ENCODE measurements at regions not wholly inside any gene's neighbourhood (a gene's known extent, or its start where the extent isn't known, plus 50 kb on each side); places are given as distances from the start of the nearest gene placed in this dataset.

DNA sequence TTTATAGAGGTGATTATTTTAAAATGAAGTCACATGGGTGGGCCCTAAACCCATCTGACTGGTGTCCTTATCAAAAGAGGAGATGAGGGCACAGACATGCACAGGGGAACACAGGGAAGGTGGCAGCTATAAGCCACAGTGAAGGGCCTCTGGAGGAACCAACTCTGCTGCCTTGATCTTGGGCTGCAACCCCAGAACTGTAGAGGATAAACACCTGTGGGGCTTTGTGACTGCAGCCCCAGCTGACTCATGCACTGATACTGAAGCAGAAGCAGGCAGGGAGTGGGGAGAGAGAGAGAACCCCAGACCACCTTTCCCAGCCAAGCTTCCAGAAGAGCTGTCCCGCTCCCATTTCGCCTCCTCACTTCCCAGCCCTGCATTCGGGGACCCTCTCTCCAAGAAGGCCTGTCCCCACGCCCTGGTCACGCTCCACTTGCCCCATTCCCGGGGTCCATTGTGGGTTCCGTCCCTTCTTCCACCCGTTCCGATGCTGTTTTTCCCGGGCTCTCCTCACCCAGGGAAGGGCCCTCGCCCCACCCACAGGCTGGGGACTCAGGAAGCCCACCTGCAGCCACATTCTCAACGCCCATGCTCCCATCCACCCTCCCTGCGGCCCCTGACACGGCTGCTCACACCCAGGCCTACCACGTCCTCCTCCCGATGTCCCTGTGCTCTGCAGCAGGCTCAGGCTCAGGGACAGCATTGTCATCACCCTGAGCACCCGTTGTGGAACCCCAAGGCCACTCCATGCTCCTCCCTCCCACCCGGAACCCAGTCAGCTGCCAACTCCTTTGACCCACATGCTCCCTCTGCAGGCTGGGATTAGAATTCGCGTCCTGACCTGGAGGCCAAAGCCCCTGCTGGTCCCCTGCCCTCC is 90.8 kb upstream of the SHANK2 start:
- WGBS, 2 donors, result 72 to 80% methylated on average over 20 of the region's 20 CpGs
- TF ChIP-seq, protein P1, sequence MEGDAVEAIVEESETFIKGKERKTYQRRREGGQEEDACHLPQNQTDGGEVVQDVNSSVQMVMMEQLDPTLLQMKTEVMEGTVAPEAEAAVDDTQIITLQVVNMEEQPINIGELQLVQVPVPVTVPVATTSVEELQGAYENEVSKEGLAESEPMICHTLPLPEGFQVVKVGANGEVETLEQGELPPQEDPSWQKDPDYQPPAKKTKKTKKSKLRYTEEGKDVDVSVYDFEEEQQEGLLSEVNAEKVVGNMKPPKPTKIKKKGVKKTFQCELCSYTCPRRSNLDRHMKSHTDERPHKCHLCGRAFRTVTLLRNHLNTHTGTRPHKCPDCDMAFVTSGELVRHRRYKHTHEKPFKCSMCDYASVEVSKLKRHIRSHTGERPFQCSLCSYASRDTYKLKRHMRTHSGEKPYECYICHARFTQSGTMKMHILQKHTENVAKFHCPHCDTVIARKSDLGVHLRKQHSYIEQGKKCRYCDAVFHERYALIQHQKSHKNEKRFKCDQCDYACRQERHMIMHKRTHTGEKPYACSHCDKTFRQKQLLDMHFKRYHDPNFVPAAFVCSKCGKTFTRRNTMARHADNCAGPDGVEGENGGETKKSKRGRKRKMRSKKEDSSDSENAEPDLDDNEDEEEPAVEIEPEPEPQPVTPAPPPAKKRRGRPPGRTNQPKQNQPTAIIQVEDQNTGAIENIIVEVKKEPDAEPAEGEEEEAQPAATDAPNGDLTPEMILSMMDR (IDR thresholded peaks at IDR 0.05), result no peak
- TF ChIP-seq POLR2A (IDR thresholded peaks at IDR 0.05), result no peak
- H3K4me3 ChIP-seq (ENCODE audit: low read depth, poor library complexity, severe bottlenecking), result no peak overlapping the region
- intact Hi-C loops (cut with DNase I; ENCODE audit: low total_unique reads), result no loop called here
- DNase-seq (ENCODE audit: low spot score in 2 of 2), result no peak

DNA sequence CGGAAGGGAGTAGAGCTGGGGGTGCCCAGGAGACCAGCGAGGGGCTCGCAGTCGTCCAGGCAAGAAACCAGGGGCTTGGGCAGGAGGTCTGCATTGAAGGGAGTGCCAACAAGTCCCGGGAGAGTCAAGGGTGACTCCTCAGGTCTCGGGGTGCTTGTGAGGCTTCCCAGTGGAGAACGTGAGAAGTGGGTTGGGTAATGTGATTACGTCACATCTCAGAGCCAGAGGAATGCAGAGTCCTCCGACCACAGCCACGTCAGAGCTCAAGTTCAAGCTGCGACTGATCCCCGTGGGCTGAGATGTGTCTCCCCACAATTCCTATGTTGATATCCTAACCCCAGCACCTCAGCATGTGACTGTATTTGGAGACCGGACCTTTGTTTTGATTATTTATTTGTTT is 89.7 kb upstream of the SHANK2 start:
- TF ChIP-seq, protein P1 (IDR thresholded peaks at IDR 0.05), result no peak
- no peak for TF ChIP-seq POLR2A (IDR thresholded peaks at IDR 0.05)
- intact Hi-C loops (cut with DNase I; ENCODE audit: low total_unique reads), result no loop called here
- 72 to 75% methylated on average over 13 of the region's 13 CpGs for WGBS, 2 donors
- no peak for DNase-seq (ENCODE audit: low spot score in 2 of 2)
- no peak overlapping the region for H3K4me3 ChIP-seq (ENCODE audit: low read depth, poor library complexity, severe bottlenecking)

DNA sequence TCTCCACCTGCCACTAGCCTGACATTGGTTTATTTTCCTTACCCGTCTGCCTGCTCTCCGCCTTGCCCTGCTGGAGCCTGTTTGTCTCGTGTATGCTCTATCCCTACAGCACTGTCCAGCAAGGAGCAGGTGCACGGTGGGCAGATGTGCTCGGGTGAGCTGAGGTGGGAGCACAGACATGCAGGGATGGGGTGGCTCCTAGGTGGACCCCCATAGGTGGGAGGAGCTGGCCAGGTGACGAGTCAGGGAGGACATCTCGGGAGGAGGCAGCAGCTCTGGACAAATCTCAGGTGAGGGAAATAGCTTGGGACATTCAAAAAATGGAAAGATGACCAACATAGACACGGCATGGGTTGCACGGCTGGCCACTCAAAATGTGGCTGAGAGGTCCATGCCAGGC is 89.2 kb upstream of the SHANK2 start:
- intact Hi-C loops (cut with DNase I; ENCODE audit: low total_unique reads), result no loop called here
- 90 to 93% methylated on average over 9 of the region's 9 CpGs for WGBS, 2 donors

DNA sequence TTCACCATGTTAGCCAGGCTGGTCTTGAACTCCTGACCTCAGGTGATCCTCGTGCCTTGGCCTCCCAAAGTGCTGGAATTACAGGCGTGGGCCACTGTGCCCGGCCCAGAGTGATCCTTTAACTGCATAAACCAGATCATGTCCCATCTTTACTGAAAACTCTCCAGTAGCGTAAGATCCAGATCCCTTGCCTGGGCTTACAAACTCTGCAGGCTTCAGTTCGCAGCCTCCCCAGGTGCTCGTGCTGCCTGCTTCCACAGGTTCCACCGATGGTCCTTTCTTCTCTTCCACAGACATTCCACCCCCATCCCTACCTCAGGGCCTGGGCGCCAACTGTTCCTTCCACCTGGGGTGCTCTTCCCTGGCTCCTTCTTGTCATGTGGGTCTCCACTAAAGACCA is 88.8 kb upstream of the SHANK2 start:
- no peak for TF ChIP-seq POLR2A (IDR thresholded peaks at IDR 0.05)
- TF ChIP-seq, protein P1 (IDR thresholded peaks at IDR 0.05), result no peak
- no peak overlapping the region for H3K4me3 ChIP-seq (ENCODE audit: low read depth, poor library complexity, severe bottlenecking)
- no peak for DNase-seq (ENCODE audit: low spot score in 2 of 2)
- intact Hi-C loops (cut with DNase I; ENCODE audit: low total_unique reads), result no loop called here
- WGBS, 2 donors, result 89 to 93% methylated on average over 8 of the region's 8 CpGs

More for the DNA sequence above, 89.2 kb upstream of the SHANK2 start:
- no peak for DNase-seq (ENCODE audit: low spot score in 2 of 2)
- TF ChIP-seq, protein P1 (IDR thresholded peaks at IDR 0.05), result no peak
- no peak for TF ChIP-seq POLR2A (IDR thresholded peaks at IDR 0.05)
- H3K4me3 ChIP-seq (ENCODE audit: low read depth, poor library complexity, severe bottlenecking), result no peak overlapping the region

DNA sequence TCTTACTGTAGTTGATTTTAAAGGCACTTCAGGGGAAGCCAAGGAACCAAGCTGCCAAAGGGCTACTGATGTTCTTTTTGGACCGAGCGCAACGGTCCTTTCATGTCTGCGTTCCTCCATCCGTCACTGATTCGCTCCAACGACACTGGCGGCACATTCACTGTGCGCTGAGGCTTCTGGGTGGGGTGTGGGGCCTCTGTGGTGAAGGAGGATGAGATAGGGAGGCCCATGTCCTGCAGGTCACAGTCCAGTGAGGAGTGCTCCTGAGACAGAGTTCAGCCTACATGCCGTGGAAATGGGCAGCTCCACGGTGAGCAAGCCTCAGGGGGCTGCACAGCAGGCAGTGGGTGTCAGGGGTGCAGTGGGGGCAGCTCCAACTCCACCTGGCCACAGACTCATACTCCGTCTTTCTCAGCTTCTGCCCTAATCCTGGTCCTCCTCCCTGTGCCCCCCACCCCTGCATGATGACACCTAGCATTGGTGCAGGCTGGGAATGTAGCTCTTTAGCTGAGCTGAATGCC is 87.8 kb upstream of the SHANK2 start:
- DNase-seq (ENCODE audit: low spot score in 2 of 2), result peak in 1 of 2 donors; percentile 57
- WGBS, 2 donors, result 75 to 82% methylated on average over 10 to 12 of the region's 12 CpGs
- intact Hi-C loops (cut with DNase I; ENCODE audit: low total_unique reads), result no loop called here

More for the DNA sequence above, 87.8 kb upstream of the SHANK2 start:
- no peak for TF ChIP-seq POLR2A (IDR thresholded peaks at IDR 0.05)
- TF ChIP-seq, protein P1 (IDR thresholded peaks at IDR 0.05), result no peak
- H3K4me3 ChIP-seq (ENCODE audit: low read depth, poor library complexity, severe bottlenecking), result no peak overlapping the region
